Psoas muscle (tissue), 7 donors: ENCODE measurements at regions not wholly inside any gene's neighbourhood (a gene's known extent, or its start where the extent isn't known, plus 50 kb on each side); places are given as distances from the start of the nearest gene placed in this dataset.

Source experiments
- ATAC-seq, 4 donors: fragments of 200-7000 bp; cut with Tn5 transposase; one replicate each; pipeline ENCODE4 v1.9.1; 2020; ENCODE audit warnings: moderate library complexity in 3 of 4, mild to moderate bottlenecking in 2 of 4
- DNase-seq, 2 donors: peaks; one replicate each; pipeline ENCODE4 v3.0.0-alpha.2; 2020
- H3K27ac ChIP-seq: fragments of 200-600 bp; one replicate; pipeline ENCODE4 v1.8.0; 2022
- H3K27me3 ChIP-seq, 3 donors: fragments of 200-600 bp in 1 of 3; one replicate each; pipeline versions ENCODE4 v1.6.1 to v1.8.0; 2013 to 2022; ENCODE audit warnings: low read length in 2 of 3, mild to moderate bottlenecking in 2 of 3, moderate library complexity in 1 of 3; ENCODE audit not compliant: insufficient read depth in 3 of 3
- H3K36me3 ChIP-seq, 2 donors: fragments of 200-600 bp in 1 of 2; one replicate each; pipeline versions ENCODE4 v1.6.1 to v1.8.0; 2013 to 2022; ENCODE audit warnings: low read depth in 1 of 2, mild to moderate bottlenecking in 1 of 2, moderate library complexity in 1 of 2; ENCODE audit not compliant: insufficient read depth in 1 of 2
- H3K4me1 ChIP-seq: fragments of 200-600 bp; one replicate; pipeline ENCODE4 v1.8.0; 2022
- H3K4me3 ChIP-seq: fragments of 200-600 bp; one replicate; pipeline ENCODE4 v1.8.0; 2022; ENCODE audit warnings: mild to moderate bottlenecking
- H3K9me3 ChIP-seq: fragments of 200-600 bp; one replicate; pipeline ENCODE4 v1.8.0; 2022
- WGBS, 3 donors: extraction: QIAGEN DNeasy Blood & Tissue Kit; methylation state at CpG; one replicate each; pipeline versions ENCODE4 v1.1.6 to v1.1.7; 2013; 5-methylcytosine and 5-hydroxymethylcytosine counted together
- intact Hi-C, 2 donors: fragments of 100-400 bp; cut with DNase I; formaldehyde crosslinking; loops; one replicate each; pipeline versions ENCODE4 v1.11.0 to v1.14.2; 2022
- TF ChIP-seq, protein P1 (sequence below): fragments of 200-600 bp; IDR thresholded peaks from one replicate; pipeline ENCODE4 v1.8.0; 2022; ENCODE audit warnings: antibody characterized with exemption
- donor health status: healthy with polysubstance abuse.
- donor health status: DM: no; HTN: no; CAD: no; lungs with moderate emphysema.
- donor health status: Bipolar disorder and iron deficiency.
- donor health status: healthy.
- donor health status: DM: yes; HTN: yes; CAD: no.
- donor health status: DM: no; HTN: no; CAD: no.
- donor health status: DM: yes; HTN: yes; CAD: no.

DNA sequence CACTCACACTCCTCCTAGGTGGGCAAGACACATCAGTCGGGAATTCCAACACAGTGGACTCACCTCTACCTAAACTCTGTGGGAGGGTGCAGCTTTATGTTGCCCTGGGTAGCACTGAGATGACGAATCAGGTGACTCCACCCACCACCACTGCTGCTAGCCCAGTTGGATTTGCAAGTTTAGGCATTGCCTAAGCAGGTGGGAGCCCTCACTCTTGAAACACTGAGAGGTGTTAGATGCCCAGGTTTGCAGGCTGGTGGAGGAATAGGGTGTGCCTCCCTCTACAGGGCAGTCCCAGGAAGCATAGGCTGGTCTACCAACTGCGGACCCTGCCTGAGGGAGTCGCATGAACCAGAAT, 708.9 kb downstream of the POM121L12 start:
- WGBS, 3 donors, result 76 to 81% (median 78%) methylated on average over 4 of the region's 4 CpGs

DNA sequence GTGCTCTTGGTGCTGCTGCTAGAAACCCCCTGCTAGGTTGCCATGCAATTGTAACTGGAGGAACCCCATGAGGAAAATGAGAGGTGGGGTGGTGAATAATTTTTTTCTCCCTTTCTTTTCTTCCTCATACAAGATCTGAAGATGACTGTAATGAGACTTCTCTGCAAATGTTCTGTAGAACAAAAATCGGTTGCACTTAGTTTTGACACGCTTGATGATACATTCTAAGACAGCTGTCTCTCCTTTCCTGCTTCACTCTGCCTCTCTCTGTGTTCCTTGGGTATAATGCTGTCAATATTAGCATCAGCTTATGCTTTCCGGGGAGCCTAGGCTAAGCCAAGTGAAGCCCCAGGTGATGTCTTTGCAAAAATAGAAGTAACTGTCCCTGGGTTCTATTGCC, 721.5 kb downstream of the POM121L12 start:
- Histone ChIP-seq H3K9me3 (no peaks in the 10 kb centered on the region), H3K27me3 (no peaks in the 10 kb centered on the region), H3K4me1 (no peaks in the 10 kb centered on the region), H3K36me3 (no peaks in the 10 kb centered on the region), H3K27ac (no peak overlapping the region), H3K4me3 (no peak overlapping the region)
- ATAC-seq (no peak), DNase-seq (no peak)
- TF ChIP-seq, protein P1, sequence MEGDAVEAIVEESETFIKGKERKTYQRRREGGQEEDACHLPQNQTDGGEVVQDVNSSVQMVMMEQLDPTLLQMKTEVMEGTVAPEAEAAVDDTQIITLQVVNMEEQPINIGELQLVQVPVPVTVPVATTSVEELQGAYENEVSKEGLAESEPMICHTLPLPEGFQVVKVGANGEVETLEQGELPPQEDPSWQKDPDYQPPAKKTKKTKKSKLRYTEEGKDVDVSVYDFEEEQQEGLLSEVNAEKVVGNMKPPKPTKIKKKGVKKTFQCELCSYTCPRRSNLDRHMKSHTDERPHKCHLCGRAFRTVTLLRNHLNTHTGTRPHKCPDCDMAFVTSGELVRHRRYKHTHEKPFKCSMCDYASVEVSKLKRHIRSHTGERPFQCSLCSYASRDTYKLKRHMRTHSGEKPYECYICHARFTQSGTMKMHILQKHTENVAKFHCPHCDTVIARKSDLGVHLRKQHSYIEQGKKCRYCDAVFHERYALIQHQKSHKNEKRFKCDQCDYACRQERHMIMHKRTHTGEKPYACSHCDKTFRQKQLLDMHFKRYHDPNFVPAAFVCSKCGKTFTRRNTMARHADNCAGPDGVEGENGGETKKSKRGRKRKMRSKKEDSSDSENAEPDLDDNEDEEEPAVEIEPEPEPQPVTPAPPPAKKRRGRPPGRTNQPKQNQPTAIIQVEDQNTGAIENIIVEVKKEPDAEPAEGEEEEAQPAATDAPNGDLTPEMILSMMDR, result no peak
- intact Hi-C loops, result no loop called here
- 73 to 80% (median 78%) methylated on average over 3 of the region's 3 CpGs for WGBS, 3 donors

More for the DNA sequence above, 708.9 kb downstream of the POM121L12 start:
- intact Hi-C loops, result no loop called here
- no peak for DNase-seq
- ATAC-seq, result no peak
- no peaks in the 10 kb centered on the region for H3K36me3 ChIP-seq
- H3K9me3 ChIP-seq, result peaks cover 11% of the 10 kb centered on the region
- TF ChIP-seq, protein P1, result no peak
- no peaks in the 10 kb centered on the region for H3K27me3 ChIP-seq
- no peak overlapping the region for H3K4me3 ChIP-seq
- no peaks in the 10 kb centered on the region for H3K4me1 ChIP-seq
- H3K27ac ChIP-seq, result no peak overlapping the region

DNA sequence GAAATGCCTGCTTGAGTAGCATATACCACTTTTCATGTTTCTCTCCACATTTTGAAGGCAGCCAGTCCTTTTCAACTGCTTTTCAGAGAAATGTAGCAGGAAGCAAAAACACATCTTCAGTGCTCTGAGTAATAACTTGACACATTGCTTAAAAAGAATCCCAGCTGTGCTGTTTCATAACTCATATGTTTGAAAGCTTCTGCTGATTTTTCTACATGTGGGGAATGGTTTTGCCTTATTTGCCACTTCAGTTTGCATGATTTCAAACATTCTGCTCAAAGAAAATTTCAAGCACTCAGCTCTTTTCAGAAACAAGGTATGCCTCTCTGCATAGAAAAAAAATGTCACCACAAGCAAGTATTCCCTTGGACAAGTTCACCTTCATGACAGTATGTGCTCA, 732.8 kb downstream of the POM121L12 start:
- no peak overlapping the region for H3K4me3 ChIP-seq
- TF ChIP-seq, protein P1, result no peak
- ATAC-seq, result no peak

DNA sequence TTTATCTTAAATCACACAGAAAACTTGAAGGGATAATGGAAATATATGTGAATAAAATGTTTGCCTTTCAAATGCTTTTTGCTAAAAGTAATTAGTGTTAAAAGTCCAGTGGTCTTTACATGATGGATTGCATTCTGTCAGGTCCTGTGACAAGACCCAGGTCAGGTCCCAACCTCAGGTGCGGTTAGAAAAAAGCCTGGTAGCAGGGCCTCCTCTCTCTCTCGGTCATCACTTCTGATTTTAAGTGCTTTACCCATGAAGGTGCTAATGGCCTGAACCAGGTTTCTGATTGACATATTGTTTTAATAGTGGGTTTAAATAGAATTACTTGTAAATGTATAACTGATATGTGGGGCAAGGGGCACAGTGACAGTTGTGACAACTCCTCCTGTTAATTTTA, 736.3 kb downstream of the POM121L12 start:
- no peak for ATAC-seq
- 80 to 88% (median 87%) methylated on average over 2 of the region's 2 CpGs for WGBS, 3 donors

More for the DNA sequence above, 732.8 kb downstream of the POM121L12 start:
- H3K27me3 ChIP-seq, result no peaks in the 10 kb centered on the region
- H3K36me3 ChIP-seq, result no peaks in the 10 kb centered on the region
- H3K4me1 ChIP-seq, result no peaks in the 10 kb centered on the region
- no peak for DNase-seq
- intact Hi-C loops, result no loop called here
- no peaks in the 10 kb centered on the region for H3K9me3 ChIP-seq
- no peak overlapping the region for H3K27ac ChIP-seq

DNA sequence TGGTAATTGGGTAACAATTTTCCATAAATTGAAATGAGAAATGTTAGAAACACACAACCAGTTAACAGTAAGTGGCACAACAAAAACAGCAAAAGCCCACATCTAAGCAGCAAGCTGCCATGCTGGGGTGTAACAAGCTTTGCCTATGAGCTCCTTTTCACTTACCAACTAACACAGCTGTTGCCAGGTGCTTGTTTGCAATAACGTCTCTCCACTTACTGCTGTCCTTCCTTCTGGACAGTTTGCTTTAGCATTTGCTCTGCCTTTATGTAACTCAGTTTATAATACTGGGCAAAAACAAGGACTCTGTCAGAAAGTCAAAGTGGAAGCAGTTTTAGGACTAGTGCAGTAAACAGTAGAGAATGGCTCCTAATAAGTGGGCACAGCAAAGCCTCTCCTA, 740.9 kb downstream of the POM121L12 start:
- no peak for DNase-seq
- H3K4me3 ChIP-seq, result no peak overlapping the region
- intact Hi-C loops, result no loop called here
- WGBS, 3 donors, result 9 to 33% (median 14%) methylated on average over 1 of the region's 1 CpG
- TF ChIP-seq, protein P1, result no peak
- no peak for ATAC-seq
- no peaks in the 10 kb centered on the region for H3K4me1 ChIP-seq
- no peak overlapping the region for H3K27ac ChIP-seq
- no peaks in the 10 kb centered on the region for H3K36me3 ChIP-seq
- H3K27me3 ChIP-seq, result no peaks in the 10 kb centered on the region
- no peaks in the 10 kb centered on the region for H3K9me3 ChIP-seq

More for the DNA sequence above, 736.3 kb downstream of the POM121L12 start:
- TF ChIP-seq, protein P1, result no peak
- no peak for DNase-seq
- Histone ChIP-seq H3K27me3 (no peaks in the 10 kb centered on the region), H3K36me3 (no peaks in the 10 kb centered on the region), H3K4me1 (no peaks in the 10 kb centered on the region), H3K4me3 (no peak overlapping the region), H3K27ac (no peak overlapping the region), H3K9me3 (no peaks in the 10 kb centered on the region)
- intact Hi-C loops, result no loop called here
